Germinal center (tissue), 1 donor: ENCODE measurements at regions not wholly inside any gene's neighbourhood (a gene's known extent, or its start where the extent isn't known, plus 50 kb on each side); places are given as distances from the start of the nearest gene placed in this dataset.

Experiments used
- DNase-seq: peaks from one replicate; pipeline ENCODE4 v3.0.0; 2012; ENCODE audit warnings: mixed read lengths, low spot score

DNA sequence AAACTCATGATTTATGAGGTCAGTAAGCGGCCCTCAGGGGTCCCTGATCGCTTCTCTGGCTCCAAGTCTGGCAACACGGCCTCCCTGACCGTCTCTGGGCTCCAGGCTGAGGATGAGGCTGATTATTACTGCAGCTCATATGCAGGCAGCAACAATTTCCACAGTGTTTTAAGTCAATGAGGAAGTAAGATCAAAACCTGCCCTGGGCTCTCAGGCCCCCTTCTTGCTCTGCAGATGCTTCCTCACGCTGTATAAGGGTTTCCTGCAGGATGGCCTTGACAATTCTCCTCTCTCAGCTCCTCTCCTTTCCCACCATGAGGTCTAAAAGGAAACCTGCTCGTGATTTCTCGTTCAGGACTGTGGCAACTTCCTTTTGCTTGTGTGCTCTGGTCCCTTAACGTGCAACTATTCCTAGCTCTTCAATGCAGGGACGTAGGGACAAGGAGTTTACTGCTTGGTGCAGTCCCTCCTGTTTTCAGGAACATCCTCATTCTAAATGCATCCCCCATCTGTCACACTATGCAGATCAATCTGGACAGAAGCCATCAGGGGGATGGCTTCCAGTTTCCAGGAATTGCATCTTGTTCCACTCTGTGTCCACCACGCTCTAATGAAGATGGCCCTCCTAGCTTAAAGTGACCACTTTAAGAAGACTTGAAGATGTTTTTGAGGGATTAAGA, 64.3 kb upstream of the IGLL5 start:
- no peak for DNase-seq

DNA sequence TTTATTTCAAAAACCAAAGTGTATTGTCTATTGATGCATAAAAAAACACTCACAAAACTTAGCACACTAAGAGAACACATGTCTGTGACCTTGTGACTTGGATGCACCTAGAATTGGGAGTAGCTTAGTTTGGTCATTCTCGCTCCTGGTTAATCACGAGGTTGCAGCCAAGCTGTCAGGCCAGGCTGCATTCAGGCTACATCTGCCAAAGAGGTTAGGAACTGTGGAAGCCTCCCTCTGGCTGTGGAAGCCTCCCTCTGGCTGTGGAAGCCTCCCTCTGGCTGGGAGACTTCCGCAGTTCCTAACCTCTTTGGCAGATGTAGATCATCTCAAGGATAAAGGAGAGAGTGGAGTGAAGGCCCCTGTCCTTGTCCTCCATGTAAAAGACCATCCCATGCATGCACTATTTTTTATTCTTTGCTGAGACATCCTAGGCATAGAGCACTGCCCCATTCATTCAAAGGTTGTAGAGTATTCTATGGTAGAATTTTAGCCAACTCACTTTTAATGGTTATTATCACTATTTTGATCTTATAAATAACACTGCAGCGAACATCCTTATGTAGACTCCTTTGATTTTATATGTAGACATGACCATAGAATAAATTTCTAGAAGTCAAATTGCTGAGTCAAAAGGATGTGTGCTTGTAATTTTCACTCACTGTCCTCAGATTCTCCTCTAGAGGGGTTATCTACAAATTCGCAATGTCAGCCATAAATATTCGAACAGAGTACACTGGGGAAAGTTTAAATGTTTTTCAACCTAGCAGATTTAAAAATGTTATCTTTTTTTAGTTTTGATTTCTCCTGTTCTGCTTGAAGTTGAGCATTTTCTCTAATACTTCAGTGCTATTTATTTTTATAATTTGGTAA, 63.0 kb upstream of the IGLL5 start:
- DNase-seq, result no peak

DNA sequence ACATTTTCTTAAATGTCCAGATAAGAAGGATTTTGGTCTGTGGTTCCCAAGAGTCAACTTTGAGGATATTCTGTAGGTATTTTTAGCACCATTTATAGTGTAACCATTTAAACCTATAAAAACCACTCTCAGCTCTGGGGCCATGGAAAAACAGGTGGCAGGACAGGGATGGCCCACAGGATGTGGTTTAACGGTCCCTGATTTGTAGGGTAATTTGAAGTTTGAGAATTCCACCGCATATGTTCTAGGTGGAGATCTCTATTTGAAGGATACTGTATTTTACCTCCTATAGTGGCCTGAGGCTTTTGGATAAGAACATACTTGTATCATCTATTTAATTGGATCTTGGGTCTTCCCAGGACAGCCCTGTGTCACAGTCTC, 62.4 kb upstream of the IGLL5 start:
- no peak for DNase-seq

DNA sequence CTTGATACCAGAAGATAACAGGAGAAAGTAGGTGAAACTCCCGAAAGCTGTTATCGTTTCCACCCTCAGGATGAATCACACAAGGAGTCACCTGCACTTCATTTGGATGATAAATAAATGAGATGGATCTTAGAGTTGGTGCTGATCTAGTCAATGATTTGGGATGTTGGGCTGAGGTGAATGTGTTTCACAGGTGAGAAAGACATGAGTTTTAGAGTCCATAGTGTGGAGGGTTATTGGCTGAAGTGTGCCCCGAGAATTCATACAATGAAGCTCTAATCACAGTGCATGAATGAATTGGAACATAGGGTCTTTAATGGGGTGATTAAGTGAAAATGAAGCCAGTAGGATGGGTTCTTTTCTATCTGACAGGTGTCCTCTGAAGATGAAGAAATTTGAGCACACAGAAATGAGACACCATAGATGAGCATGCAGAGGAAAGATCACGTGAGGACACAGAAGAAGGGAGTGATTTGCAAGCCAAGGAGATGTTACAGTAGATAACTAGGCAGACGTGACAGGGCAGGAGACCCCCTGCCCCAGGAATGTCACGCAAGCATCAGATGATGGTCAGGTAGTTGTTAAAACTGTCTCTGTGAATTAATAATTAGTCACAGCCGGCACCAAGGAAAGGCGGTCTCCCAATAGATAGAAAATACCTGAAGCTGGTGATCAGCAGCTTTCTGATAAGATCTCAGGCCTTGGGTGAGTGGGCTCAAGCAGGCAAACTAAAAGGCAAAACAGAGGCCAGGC, 60.3 kb upstream of the IGLL5 start:
- no peak for DNase-seq

DNA sequence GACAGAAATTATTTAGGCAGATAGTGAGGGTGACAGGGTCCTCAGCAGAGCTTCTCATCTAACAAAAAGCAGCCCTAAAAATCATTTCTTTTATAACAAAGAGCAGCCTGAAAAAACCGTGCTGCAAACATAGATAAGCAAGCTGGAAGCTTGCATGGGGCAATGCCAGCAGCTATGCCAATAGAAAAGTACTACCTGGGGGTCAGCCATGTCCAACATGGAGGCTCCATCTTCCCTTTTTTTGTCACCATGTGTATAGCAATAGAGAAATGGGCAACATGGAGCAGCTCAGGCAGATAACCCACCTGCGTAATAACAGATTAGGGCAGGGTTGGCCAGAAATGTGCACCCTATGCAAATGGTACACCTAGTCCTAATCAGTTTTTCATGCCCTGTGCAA, 57.4 kb upstream of the IGLL5 start:
- no peak for DNase-seq

GRCh38 chr22:22830957-22831688, 56.5 kb upstream of the IGLL5 start:
- DNase-seq, result no peak

DNA sequence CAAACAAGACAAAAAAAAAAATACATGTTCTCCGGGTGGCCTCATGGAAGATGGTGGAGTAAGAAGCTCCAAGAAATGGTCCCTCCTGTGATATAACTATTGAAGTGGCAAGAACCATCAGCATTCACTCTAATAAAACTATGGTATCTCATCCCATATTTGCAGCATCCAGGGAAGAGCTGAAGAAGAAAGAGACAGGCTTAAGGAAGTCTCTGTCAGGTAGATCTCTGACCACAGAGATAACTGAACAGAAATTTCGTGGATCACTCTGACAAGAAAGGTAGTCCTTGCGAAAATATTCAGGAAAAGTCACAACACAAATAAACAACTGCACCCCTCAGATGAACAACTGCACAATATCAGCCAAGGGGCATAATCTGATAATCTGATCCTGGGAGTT, 54.6 kb upstream of the IGLL5 start:
- no peak for DNase-seq

GRCh38 chr22:22833488-22833887, 54.1 kb upstream of the IGLL5 start:
- no peak for DNase-seq

DNA sequence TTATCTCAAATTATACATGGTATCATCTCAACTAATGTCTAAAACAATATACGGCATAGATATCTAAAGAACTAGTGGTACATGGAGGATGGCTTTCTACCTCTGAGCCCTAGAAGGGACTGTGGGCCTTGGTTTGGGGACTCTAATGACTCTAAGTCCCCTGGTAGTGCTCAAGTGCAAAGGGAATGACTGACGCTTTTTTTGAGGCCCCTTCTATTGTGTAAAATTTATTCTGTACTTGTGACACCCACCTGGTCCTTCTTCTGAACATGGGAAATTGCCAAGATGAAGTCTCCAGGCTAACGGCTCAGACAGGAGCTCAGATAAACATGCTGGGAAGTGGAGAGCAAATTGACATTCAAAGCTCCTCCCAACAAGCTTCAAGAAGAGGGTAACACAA, 53.4 kb upstream of the IGLL5 start:
- DNase-seq, result no peak

- DNase-seq, result no peak
These were observed 52.8 kb upstream of the IGLL5 start for GRCh38 chr22:22834783-22835182.

GRCh38 chr22:22835242-22835641, 52.4 kb upstream of the IGLL5 start:
- no peak for DNase-seq

- no peak for DNase-seq
These were observed 51.8 kb upstream of the IGLL5 start for GRCh38 chr22:22835771-22836291.

GRCh38 chr22:22836635-22837034, 51.0 kb upstream of the IGLL5 start:
- DNase-seq, result no peak
